ENCODE measurements at regions not wholly inside any gene's neighbourhood (a gene's known extent, or its start where the extent isn't known, plus 50 kb on each side); places are given as distances from the start of the nearest gene placed in this dataset.

GRCh38 chr14:44131861-44132260 lies 375.2 kb downstream of the FSCB start:
- Histone ChIP-seq H4K20me1 (ENCODE audit: insufficient read depth, low read length) (no peaks in the 10 kb centered on the region), H3K9me3 (ENCODE audit: low read length) (0 out of 2 replicates have a peak, but pooled peaks cover 5% of the 10 kb centered on the region), H3K27ac (ENCODE audit: extremely low read length, insufficient read depth, low read length) (no peak overlapping the region), H3K36me3 (replicated peaks in 1 of 2; ENCODE audit: control insufficient read depth in 1 of 2, insufficient read depth in 2 of 2, low read length in 2 of 2) (no peaks in the 10 kb centered on the region), H3K4me3 (replicated peaks in 1 of 3; ENCODE audit: insufficient read depth in 1 of 3, low read depth in 2 of 3, low read length in 3 of 3) (no peak overlapping the region), H3K4me1 (ENCODE audit: insufficient read depth, low read length) (no peaks in the 10 kb centered on the region), H3K79me2 (ENCODE audit: insufficient read depth, low read length) (no peaks in the 10 kb centered on the region), H3K27me3 (ENCODE audit: control insufficient read depth in 1 of 2, insufficient read depth in 2 of 2, low read length in 2 of 2) (no peaks in the 10 kb centered on the region), H3K4me2 (ENCODE audit: low read depth, low read length) (no peak overlapping the region), H2AFZ (ENCODE audit: low read length) (no peak overlapping the region), H3K9ac (ENCODE audit: insufficient read depth, low read depth, low read length) (no peak overlapping the region)
- in situ Hi-C loops (cut with HindIII; ENCODE audit: extremely low pct_ligation_motif_present, low pct_unique_long_range_greater_than_20kb) (no loop called here), intact Hi-C loops (cut with micrococcal nuclease; ENCODE audit: unreplicated experiment) (no loop called here)
- no peak for DNase-seq (ENCODE audit: low spot score)
- ATAC-seq, result no peak
- no peak for TF ChIP-seq TBP (CRISPR knock-in tag; IDR thresholded peaks at IDR 0.05)
- no peak for TF ChIP-seq CREB1 (IDR thresholded peaks at IDR 0.05)
- no peak for TF ChIP-seq CREB1 (CRISPR knock-in tag; IDR thresholded peaks at IDR 0.05)
- no peak for TF ChIP-seq ZNF276 (CRISPR knock-in tag; IDR thresholded peaks at IDR 0.05; ENCODE audit: low read depth)
- no peak for TF ChIP-seq RFX5 (IDR thresholded peaks at IDR 0.05; ENCODE audit: low read depth, low read length)
- TF ChIP-seq HCFC1 (IDR thresholded peaks at IDR 0.05; ENCODE audit: low read depth, low read length), result no peak
- TF ChIP-seq THAP7 (CRISPR knock-in tag; IDR thresholded peaks at IDR 0.05), result no peak
- no peak for TF ChIP-seq ZNF547 (CRISPR knock-in tag; IDR thresholded peaks at IDR 0.05)
- TF ChIP-seq ZNF264 (CRISPR knock-in tag; IDR thresholded peaks at IDR 0.05), result no peak
- POLR2A ChIA-PET, result no interaction called here
- 0% methylated on average over 1 of the region's 1 CpG for WGBS (ENCODE audit: low lambda C conversion rate)
- FAIRE-seq, result no peak
- BruUV-seq (replicated peaks), result no TSS peak
- CTCF ChIA-PET (ENCODE audit: low intra/inter-chr PET ratio, low total read pairs), result no interaction called here
